ENCODE measurements at regions not wholly inside any gene's neighbourhood (a gene's known extent, or its start where the extent isn't known, plus 50 kb on each side); places are given as distances from the start of the nearest gene placed in this dataset.

- TF ChIP-seq CTCF (conservative IDR thresholded peaks at IDR 0.05; ENCODE audit: low read depth, low read length): no peak
- no peak for TF ChIP-seq EZH2phosphoT487 (IDR thresholded peaks at IDR 0.05; ENCODE audit: borderline replicate concordance, low read length)
- no peak for TF ChIP-seq EZH2 (IDR thresholded peaks at IDR 0.05; ENCODE audit: low read length, unreplicated experiment)
Observed at GRCh38 chr2:150415022-150415421, 72.4 kb downstream of the RND3 start.

Measured in PC-3 (cell line).